Body of pancreas (tissue), 4 donors: ENCODE measurements at regions not wholly inside any gene's neighbourhood (a gene's known extent, or its start where the extent isn't known, plus 50 kb on each side); places are given as distances from the start of the nearest gene placed in this dataset.

Experiments
- POLR2A ChIP-seq, 3 donors: fragments of 450-650 bp; IDR thresholded peaks; one replicate each; pipeline ENCODE4 v1.6.1; 2016; ENCODE audit warnings: antibody characterized with exemption in 3 of 3, mild to moderate bottlenecking in 2 of 3
- TF ChIP-seq, protein P1 (sequence below), 7 experiments: fragments of 450-650 bp in 4 of 7; fragments of 200-600 bp in 3 of 7; sonication (generic) in 3 of 7; IDR thresholded peaks; one replicate each; pipeline ENCODE4 v1.5.1; 2016 to 2019; ENCODE audit warnings: antibody characterized with exemption in 7 of 7

- TF ChIP-seq, protein P1, sequence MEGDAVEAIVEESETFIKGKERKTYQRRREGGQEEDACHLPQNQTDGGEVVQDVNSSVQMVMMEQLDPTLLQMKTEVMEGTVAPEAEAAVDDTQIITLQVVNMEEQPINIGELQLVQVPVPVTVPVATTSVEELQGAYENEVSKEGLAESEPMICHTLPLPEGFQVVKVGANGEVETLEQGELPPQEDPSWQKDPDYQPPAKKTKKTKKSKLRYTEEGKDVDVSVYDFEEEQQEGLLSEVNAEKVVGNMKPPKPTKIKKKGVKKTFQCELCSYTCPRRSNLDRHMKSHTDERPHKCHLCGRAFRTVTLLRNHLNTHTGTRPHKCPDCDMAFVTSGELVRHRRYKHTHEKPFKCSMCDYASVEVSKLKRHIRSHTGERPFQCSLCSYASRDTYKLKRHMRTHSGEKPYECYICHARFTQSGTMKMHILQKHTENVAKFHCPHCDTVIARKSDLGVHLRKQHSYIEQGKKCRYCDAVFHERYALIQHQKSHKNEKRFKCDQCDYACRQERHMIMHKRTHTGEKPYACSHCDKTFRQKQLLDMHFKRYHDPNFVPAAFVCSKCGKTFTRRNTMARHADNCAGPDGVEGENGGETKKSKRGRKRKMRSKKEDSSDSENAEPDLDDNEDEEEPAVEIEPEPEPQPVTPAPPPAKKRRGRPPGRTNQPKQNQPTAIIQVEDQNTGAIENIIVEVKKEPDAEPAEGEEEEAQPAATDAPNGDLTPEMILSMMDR (IDR thresholded peaks at IDR 0.05) = no peak
- no peak for TF ChIP-seq POLR2A (IDR thresholded peaks at IDR 0.05)
Measured at GRCh38 chr3:14253022-14253706, 74.5 kb downstream of the LSM3 start.
